ENCODE measurements at regions not wholly inside any gene's neighbourhood (a gene's known extent, or its start where the extent isn't known, plus 50 kb on each side); places are given as distances from the start of the nearest gene placed in this dataset.

GRCh38 chr10:31679936-31680335 lies 248.7 kb downstream of the ARHGAP12 start:
- no peak for DNase-seq (ENCODE audit: low read depth in 1 of 2, low spot score in 1 of 2)
- TF ChIP-seq CTCF (IDR thresholded peaks at IDR 0.05; ENCODE audit: insufficient read depth, low read length) (no peak), POLR2AphosphoS5 (IDR thresholded peaks at IDR 0.05; ENCODE audit: low read depth) (no peak), GABPA (IDR thresholded peaks at IDR 0.05; ENCODE audit: low read depth) (no peak), REST (IDR thresholded peaks at IDR 0.05; ENCODE audit: insufficient replicate concordance, low read depth) (no peak), SPI1 (IDR thresholded peaks at IDR 0.05; ENCODE audit: borderline replicate concordance, low read depth) (no peak)
- no peaks in the 10 kb centered on the region for H3K27me3 ChIP-seq (ENCODE audit: insufficient read depth, poor library complexity, severe bottlenecking)
- H3K27ac ChIP-seq (replicated peaks), result no peak overlapping the region
- no peak overlapping the region for H3K4me3 ChIP-seq (replicated peaks; ENCODE audit: insufficient read depth, low read length)

GRCh38 chr10:31678575-31679516 lies 249.8 kb downstream of the ARHGAP12 start:
- Histone ChIP-seq H3K4me3 (replicated peaks; ENCODE audit: insufficient read depth, low read length) (no peak overlapping the region), H3K27ac (replicated peaks) (no peak overlapping the region), H3K27me3 (ENCODE audit: insufficient read depth, poor library complexity, severe bottlenecking) (no peaks in the 10 kb centered on the region)
- no peak for DNase-seq (ENCODE audit: low read depth in 1 of 2, low spot score in 1 of 2)
- TF ChIP-seq REST (IDR thresholded peaks at IDR 0.05; ENCODE audit: insufficient replicate concordance, low read depth) (no peak), CTCF (IDR thresholded peaks at IDR 0.05; ENCODE audit: insufficient read depth, low read length) (no peak), GABPA (IDR thresholded peaks at IDR 0.05; ENCODE audit: low read depth) (no peak), POLR2AphosphoS5 (IDR thresholded peaks at IDR 0.05; ENCODE audit: low read depth) (no peak), SPI1 (IDR thresholded peaks at IDR 0.05; ENCODE audit: borderline replicate concordance, low read depth) (no peak)

GRCh38 chr10:31678139-31678536 lies 250.5 kb downstream of the ARHGAP12 start:
- no peak overlapping the region for H3K27ac ChIP-seq (replicated peaks)
- H3K27me3 ChIP-seq (ENCODE audit: insufficient read depth, poor library complexity, severe bottlenecking), result no peaks in the 10 kb centered on the region
- no peak for DNase-seq (ENCODE audit: low read depth in 1 of 2, low spot score in 1 of 2)
- no peak overlapping the region for H3K4me3 ChIP-seq (replicated peaks; ENCODE audit: insufficient read depth, low read length)
- no peak for TF ChIP-seq SPI1 (IDR thresholded peaks at IDR 0.05; ENCODE audit: borderline replicate concordance, low read depth)
- TF ChIP-seq REST (IDR thresholded peaks at IDR 0.05; ENCODE audit: insufficient replicate concordance, low read depth), result no peak
- no peak for TF ChIP-seq GABPA (IDR thresholded peaks at IDR 0.05; ENCODE audit: low read depth)
- TF ChIP-seq POLR2AphosphoS5 (IDR thresholded peaks at IDR 0.05; ENCODE audit: low read depth), result no peak
- no peak for TF ChIP-seq CTCF (IDR thresholded peaks at IDR 0.05; ENCODE audit: insufficient read depth, low read length)

Data from HL-60 (cell line).